ENCODE measurements at regions not wholly inside any gene's neighbourhood (a gene's known extent, or its start where the extent isn't known, plus 50 kb on each side); places are given as distances from the start of the nearest gene placed in this dataset.
"Not testable (repeated sequence)": the region's sequence is repeated elsewhere in the genome, so short reads cannot be mapped to it uniquely, and the experiment has no call there.

DNA sequence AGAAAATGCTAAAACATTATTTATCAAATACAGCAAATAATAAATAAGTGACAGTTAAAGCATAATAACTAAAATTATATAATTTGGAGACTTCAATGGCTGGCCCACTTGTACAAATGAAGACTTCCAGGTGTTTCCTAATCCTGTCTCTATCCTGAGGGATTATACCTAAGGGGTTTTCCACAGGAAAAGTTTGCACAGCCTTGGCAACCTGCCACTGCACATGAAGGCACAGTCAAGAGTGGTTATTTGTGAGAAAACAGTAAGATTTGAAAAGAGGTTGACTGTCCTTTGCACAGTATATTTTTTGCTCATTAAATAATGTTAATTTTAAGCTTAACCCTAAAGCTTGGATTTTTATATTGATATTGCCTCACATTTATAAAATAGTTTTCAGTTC, 655.9 kb downstream of the TTLL7 start:
- not testable (repeated sequence) for TF ChIP-seq EZH2 (IDR thresholded peaks at IDR 0.05)
- TF ChIP-seq, protein P1, sequence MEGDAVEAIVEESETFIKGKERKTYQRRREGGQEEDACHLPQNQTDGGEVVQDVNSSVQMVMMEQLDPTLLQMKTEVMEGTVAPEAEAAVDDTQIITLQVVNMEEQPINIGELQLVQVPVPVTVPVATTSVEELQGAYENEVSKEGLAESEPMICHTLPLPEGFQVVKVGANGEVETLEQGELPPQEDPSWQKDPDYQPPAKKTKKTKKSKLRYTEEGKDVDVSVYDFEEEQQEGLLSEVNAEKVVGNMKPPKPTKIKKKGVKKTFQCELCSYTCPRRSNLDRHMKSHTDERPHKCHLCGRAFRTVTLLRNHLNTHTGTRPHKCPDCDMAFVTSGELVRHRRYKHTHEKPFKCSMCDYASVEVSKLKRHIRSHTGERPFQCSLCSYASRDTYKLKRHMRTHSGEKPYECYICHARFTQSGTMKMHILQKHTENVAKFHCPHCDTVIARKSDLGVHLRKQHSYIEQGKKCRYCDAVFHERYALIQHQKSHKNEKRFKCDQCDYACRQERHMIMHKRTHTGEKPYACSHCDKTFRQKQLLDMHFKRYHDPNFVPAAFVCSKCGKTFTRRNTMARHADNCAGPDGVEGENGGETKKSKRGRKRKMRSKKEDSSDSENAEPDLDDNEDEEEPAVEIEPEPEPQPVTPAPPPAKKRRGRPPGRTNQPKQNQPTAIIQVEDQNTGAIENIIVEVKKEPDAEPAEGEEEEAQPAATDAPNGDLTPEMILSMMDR (IDR thresholded peaks at IDR 0.05), result not testable (repeated sequence)
